ENCODE measurements at regions not wholly inside any gene's neighbourhood (a gene's known extent, or its start where the extent isn't known, plus 50 kb on each side); places are given as distances from the start of the nearest gene placed in this dataset.

GRCh38 chr7:52119537-52119936 is 802.9 kb upstream of the COBL start:
- no peak for TF ChIP-seq CTCF (IDR thresholded peaks at IDR 0.05)
- TF ChIP-seq POLR2A (IDR thresholded peaks at IDR 0.05) = no peak

Measured in right lobe of liver (tissue), 4 donors.